Lung (tissue), 11 donors: ENCODE measurements at regions not wholly inside any gene's neighbourhood (a gene's known extent, or its start where the extent isn't known, plus 50 kb on each side); places are given as distances from the start of the nearest gene placed in this dataset.
A peak's percentile ranks its signal among the peaks of the same experiment; 100 is the strongest.

Experiments used
- ATAC-seq: fragments of 200-7000 bp; cut with Tn5 transposase; one replicate; pipeline ENCODE4 v1.9.1; 2020; ENCODE audit warnings: moderate number of reproducible peaks; ENCODE audit not compliant: insufficient read depth, low FRiP score
- DNase-seq, 3 donors: peaks; one replicate each; pipeline ENCODE4 v3.0.0-alpha.2; 2013 to 2017
- H3K27ac ChIP-seq, 2 donors: one replicate each; pipeline ENCODE4 v1.5.1; 2013; ENCODE audit warnings: mild to moderate bottlenecking in 2 of 2, moderate library complexity in 2 of 2, control low read depth in 1 of 2, inconsistent platforms in 1 of 2, low read depth in 1 of 2, low read length in 1 of 2
- H3K27me3 ChIP-seq, 3 donors: one replicate each; pipeline ENCODE4 v1.5.1; 2013; ENCODE audit warnings: low read length in 2 of 3; ENCODE audit not compliant: control insufficient read depth in 3 of 3, insufficient read depth in 3 of 3
- H3K36me3 ChIP-seq, 4 donors: one replicate each; pipeline ENCODE4 v1.5.1; 2013; ENCODE audit warnings: low read length in 4 of 4, mild to moderate bottlenecking in 1 of 4, moderate library complexity in 1 of 4; ENCODE audit not compliant: control insufficient read depth in 4 of 4, insufficient read depth in 4 of 4
- H3K4me1 ChIP-seq, 5 donors: one replicate each; pipeline ENCODE4 v1.5.1; 2013; ENCODE audit warnings: low read length in 5 of 5, mild to moderate bottlenecking in 2 of 5, moderate library complexity in 1 of 5; ENCODE audit not compliant: control insufficient read depth in 5 of 5, insufficient read depth in 5 of 5
- H3K4me3 ChIP-seq: one replicate; pipeline ENCODE4 v1.5.1; 2013; ENCODE audit warnings: mild to moderate bottlenecking, control low read depth, moderate library complexity
- H3K9ac ChIP-seq, 2 donors: one replicate each; pipeline ENCODE4 v1.5.1; 2013; ENCODE audit warnings: low read length in 2 of 2, control low read depth in 1 of 2; ENCODE audit not compliant: insufficient read depth in 1 of 2
- H3K9me3 ChIP-seq, 4 donors: one replicate each; pipeline ENCODE4 v1.5.1; 2013; ENCODE audit warnings: low read length in 3 of 4, mild to moderate bottlenecking in 1 of 4, moderate library complexity in 1 of 4; ENCODE audit not compliant: control insufficient read depth in 4 of 4, insufficient read depth in 3 of 4
- CTCF ChIP-seq: IDR thresholded peaks from 2 replicates; pipeline ENCODE4 v1.5.1; 2012; ENCODE audit warnings: mild to moderate bottlenecking; ENCODE audit errors: control extremely low read depth, extremely low read depth
- WGBS, 2 donors: extraction: QIAGEN DNeasy Blood & Tissue Kit; methylation state at CpG; one replicate each; pipeline ENCODE4 v1.1.7; 2013; 5-methylcytosine and 5-hydroxymethylcytosine counted together
- donor health status: control.
- donor health status: control.
- donor health status: Bipolar disorder and iron deficiency.
- donor health status: healthy.
- donor health status: DM: yes; HTN: yes; CAD: no.

DNA sequence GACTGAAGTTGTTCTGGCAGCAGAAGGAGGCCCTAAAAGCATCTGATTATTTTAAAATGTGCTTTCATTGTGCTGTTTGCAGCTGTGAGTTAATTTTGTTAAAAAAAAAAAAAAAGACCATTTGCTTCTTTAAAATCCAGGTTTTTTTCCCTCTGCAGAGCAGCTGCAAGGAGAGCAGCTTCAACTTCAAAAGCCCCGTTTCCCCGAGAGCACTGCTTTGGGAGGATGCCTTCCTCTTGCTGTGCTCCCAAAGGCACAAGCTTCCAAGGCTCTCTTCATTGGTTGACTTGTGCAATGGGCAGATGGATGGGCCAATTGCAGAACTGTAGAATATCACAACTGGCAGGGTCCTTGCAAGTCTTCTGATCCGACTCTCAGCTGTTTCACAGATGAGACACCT lies 459.2 kb upstream of the PKN2 start:
- Histone ChIP-seq H3K9me3 (no peaks in the 10 kb centered on the region), H3K4me1 (peaks cover 0 to 6% (median 0%) of the 10 kb centered on the region in 5 donors), H3K36me3 (no peaks in the 10 kb centered on the region), H3K27me3 (no peaks in the 10 kb centered on the region), H3K27ac (no peak overlapping the region), H3K9ac (no peak overlapping the region), H3K4me3 (no peak overlapping the region)
- TF ChIP-seq CTCF, result no peak
- 84 to 91% methylated on average over 3 of the region's 3 CpGs for WGBS, 2 donors
- ATAC-seq (no peak), DNase-seq (peak in 1 of 3 donors; percentile 51)

GRCh38 chr1:88228114-88228513 lies 456.0 kb upstream of the PKN2 start:
- Histone ChIP-seq H3K9ac (no peak overlapping the region), H3K9me3 (no peaks in the 10 kb centered on the region), H3K4me1 (peaks cover 0 to 6% (median 0%) of the 10 kb centered on the region in 5 donors), H3K27me3 (no peaks in the 10 kb centered on the region), H3K27ac (no peak overlapping the region), H3K36me3 (no peaks in the 10 kb centered on the region), H3K4me3 (no peak overlapping the region)
- ATAC-seq (no peak), DNase-seq (peak in 1 of 3 donors; percentile 12)
- TF ChIP-seq CTCF, result no peak
- 53 to 61% methylated on average over 3 of the region's 3 CpGs for WGBS, 2 donors

DNA sequence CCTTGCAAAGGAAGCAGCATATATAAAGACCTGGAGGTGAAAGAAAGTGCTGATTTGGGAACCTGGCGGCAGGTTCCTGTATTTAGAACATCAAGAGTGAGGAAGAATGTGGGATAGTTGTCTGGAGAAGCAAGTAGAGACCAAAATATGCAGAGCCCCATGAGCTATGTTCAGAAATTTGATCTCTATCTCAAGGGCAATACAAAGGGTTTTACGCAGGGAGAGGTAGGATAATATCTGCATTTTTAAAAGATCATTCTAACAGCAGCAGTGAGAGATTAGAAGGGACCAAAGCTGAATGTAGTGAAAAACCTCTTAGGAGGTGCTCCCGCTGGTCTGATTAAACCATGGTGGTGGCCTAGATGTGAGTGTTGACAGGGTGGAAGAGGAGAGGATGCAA lies 453.9 kb upstream of the PKN2 start:
- DNase-seq, result no peak
- H3K4me1 ChIP-seq, result peaks cover 0 to under 1% (median 0%) of the 10 kb centered on the region in 5 donors
- no peak for ATAC-seq
- H3K9me3 ChIP-seq, result no peaks in the 10 kb centered on the region
- no peaks in the 10 kb centered on the region for H3K27me3 ChIP-seq
- TF ChIP-seq CTCF, result no peak
- H3K4me3 ChIP-seq, result no peak overlapping the region
- no peak overlapping the region for H3K27ac ChIP-seq
- H3K9ac ChIP-seq, result no peak overlapping the region
- no peaks in the 10 kb centered on the region for H3K36me3 ChIP-seq
- WGBS, 2 donors, result 94 to 95% methylated on average over 3 of the region's 3 CpGs

- peaks cover 0 to 4% (median 0%) of the 10 kb centered on the region in 5 donors for H3K4me1 ChIP-seq
- H3K27me3 ChIP-seq, result no peaks in the 10 kb centered on the region
- H3K9ac ChIP-seq, result no peak overlapping the region
- ATAC-seq (no peak), DNase-seq (peak in 2 of 3 donors; percentile 60 to 84)
- H3K36me3 ChIP-seq, result no peaks in the 10 kb centered on the region
- H3K4me3 ChIP-seq, result no peak overlapping the region
- 51 to 74% methylated on average over 3 of the region's 3 CpGs for WGBS, 2 donors
- H3K27ac ChIP-seq, result no peak overlapping the region
- no peak for TF ChIP-seq CTCF
- H3K9me3 ChIP-seq, result no peaks in the 10 kb centered on the region
Measured at GRCh38 chr1:88237058-88237457, 447.0 kb upstream of the PKN2 start.
